ENCODE measurements at regions not wholly inside any gene's neighbourhood (a gene's known extent, or its start where the extent isn't known, plus 50 kb on each side); places are given as distances from the start of the nearest gene placed in this dataset.

DNA sequence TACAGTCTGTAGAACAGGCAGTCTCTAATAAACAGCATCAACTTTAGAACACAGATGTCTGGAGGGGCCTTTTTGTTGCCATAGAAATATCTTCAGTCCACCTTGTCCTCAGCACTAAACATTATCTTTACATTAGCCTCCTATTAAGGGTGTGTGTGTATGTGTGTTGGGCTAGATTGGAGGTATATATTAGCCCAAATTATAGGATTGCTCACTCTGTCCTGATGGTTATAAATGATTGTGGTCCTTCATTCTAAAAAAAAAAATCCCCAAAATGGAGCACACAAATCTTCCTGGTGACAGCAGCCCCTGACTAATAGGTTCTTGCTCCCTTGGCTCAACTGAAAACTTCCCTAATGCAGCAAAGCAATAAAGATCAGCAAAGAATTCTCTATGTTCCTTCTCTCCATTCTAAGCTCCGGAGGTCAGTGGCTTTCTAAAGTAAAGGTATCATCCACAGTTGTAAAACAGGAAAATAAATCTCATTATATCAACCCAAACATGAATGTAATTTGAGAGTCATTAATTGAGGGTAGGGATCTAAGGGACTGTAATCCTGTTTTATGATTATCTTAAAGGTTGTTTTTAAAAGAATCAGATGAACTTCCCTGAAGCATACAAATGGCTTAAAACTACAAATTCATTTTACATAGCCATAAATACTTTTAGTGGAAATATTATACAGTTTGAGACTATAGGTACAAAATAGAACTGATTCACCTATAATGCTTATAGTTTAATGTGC lies 232.7 kb downstream of the KLF12 start:
- TF ChIP-seq, protein P1, sequence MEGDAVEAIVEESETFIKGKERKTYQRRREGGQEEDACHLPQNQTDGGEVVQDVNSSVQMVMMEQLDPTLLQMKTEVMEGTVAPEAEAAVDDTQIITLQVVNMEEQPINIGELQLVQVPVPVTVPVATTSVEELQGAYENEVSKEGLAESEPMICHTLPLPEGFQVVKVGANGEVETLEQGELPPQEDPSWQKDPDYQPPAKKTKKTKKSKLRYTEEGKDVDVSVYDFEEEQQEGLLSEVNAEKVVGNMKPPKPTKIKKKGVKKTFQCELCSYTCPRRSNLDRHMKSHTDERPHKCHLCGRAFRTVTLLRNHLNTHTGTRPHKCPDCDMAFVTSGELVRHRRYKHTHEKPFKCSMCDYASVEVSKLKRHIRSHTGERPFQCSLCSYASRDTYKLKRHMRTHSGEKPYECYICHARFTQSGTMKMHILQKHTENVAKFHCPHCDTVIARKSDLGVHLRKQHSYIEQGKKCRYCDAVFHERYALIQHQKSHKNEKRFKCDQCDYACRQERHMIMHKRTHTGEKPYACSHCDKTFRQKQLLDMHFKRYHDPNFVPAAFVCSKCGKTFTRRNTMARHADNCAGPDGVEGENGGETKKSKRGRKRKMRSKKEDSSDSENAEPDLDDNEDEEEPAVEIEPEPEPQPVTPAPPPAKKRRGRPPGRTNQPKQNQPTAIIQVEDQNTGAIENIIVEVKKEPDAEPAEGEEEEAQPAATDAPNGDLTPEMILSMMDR (IDR thresholded peaks at IDR 0.05; ENCODE audit: insufficient read depth, low read depth, low read length, missing control alignments) = no peak
- DNase-seq (ENCODE audit: low read depth) = no peak
- no peak overlapping the region for H3K4me3 ChIP-seq (ENCODE audit: low read depth, low read length)

DNA sequence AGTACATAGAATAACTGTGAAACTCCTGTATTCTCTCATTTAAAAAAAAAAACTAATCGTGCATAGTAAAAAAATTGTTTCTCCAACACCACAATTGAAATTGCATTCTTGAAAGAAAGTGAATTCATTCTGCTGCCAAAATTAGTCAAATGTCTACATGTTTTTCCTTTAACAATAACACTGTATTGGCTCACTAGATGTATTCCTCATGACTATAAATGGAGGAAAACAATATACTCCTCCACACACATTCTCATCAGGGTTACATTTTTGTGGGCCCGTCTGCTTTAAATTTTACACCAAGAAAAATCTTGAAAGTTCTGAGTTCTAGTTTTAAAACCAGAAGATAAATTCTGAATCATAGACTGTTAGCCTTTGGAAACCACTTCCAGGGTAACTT lies 233.6 kb downstream of the KLF12 start:
- no peak overlapping the region for H3K4me3 ChIP-seq (ENCODE audit: low read depth, low read length)
- DNase-seq (ENCODE audit: low read depth) = no peak
- TF ChIP-seq, protein P1 (IDR thresholded peaks at IDR 0.05; ENCODE audit: insufficient read depth, low read depth, low read length, missing control alignments) = no peak

DNA sequence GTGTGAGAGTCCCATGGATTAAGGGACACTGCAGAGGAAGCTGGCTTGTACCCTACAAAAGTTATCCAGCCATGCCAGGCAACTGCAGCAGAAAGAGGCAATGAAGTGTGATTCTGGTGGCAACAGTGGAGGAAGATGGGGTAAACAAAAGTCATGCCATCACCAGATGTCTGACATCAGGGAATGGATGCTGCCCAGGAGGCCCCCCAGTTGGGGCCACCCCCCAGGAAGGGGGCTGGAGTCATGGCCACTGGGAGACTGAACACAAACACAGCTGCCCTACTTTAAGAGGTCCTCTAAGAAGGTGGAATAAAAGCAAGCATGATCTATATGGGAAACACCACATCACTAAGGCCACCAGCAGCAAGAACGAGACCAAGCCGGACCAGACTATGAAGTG lies 235.3 kb downstream of the KLF12 start:
- DNase-seq (ENCODE audit: low read depth) = no peak
- H3K4me3 ChIP-seq (ENCODE audit: low read depth, low read length) = no peak overlapping the region
- TF ChIP-seq, protein P1 (IDR thresholded peaks at IDR 0.05; ENCODE audit: insufficient read depth, low read depth, low read length, missing control alignments) = no peak

DNA sequence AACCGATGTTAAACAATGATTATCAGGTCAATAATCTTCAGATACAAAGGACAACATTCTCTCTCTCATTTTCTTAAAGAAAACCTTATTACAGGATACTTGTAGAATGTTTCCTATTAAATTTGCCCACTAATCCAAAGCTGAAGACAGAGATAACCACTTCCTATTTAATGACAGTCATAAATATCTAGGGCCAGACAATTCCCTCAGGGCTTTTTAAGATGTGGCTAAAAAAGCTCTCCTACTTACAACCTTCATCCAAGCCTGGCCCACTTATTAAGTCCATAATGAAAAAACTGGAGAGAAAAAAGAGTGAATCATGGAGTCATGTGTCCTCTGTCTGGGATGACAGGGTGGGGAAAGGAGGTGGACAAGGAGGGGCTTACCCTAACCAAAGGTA lies 235.9 kb downstream of the KLF12 start:
- TF ChIP-seq, protein P1 (IDR thresholded peaks at IDR 0.05; ENCODE audit: insufficient read depth, low read depth, low read length, missing control alignments) = no peak

DNA sequence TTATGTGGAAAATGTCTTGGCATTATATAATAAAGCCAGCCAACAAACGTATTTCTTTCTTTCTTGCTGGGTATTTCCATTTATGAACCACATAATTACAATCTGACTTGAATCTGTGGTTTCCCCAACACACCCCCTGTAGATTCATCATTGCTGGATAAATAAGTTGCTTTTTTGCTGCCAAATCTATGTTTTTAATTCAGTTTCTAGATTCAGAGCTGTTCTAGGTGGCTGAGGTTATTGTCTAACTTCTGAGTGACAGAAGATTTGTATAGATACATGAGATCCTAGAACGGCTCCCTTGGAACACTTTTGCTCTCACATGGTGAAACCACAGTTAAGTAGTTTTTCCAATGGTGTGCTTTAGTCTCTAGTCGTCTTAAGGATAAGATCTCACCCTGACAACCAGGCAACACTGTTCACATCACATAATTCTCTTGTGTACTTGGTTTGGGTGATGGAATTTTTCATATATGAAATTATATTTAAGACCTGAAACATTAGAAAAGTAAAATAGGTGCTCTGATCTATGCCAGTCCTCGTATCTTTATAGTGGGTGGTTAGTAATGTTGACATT lies 239.1 kb downstream of the KLF12 start:
- DNase-seq (ENCODE audit: low read depth) = no peak
- TF ChIP-seq, protein P1 (IDR thresholded peaks at IDR 0.05; ENCODE audit: insufficient read depth, low read depth, low read length, missing control alignments) = no peak
- no peak overlapping the region for H3K4me3 ChIP-seq (ENCODE audit: low read depth, low read length)

More for the DNA sequence above, 235.9 kb downstream of the KLF12 start:
- no peak for DNase-seq (ENCODE audit: low read depth)
- H3K4me3 ChIP-seq (ENCODE audit: low read depth, low read length) = no peak overlapping the region

DNA sequence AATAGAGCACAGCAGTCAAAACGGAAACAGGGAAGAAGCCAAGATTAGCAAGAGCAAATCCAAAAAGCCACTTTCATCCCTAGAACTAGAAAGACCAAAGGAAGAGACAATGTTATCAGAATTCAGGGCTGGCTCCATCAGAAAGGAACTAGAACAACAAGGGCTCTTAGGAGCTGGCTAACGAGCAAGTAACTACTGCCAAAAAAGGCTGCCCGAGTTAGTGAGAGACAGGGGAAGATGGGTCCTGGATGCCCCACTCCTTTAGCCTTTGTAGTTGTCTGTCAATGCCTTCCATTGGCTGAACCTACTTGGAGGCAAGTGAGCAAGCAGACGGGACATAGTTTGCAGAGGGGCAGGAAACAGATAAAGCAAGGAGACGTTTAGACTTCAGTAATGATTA lies 240.4 kb downstream of the KLF12 start:
- no peak overlapping the region for H3K4me3 ChIP-seq (ENCODE audit: low read depth, low read length)
- TF ChIP-seq, protein P1 (IDR thresholded peaks at IDR 0.05; ENCODE audit: insufficient read depth, low read depth, low read length, missing control alignments) = no peak
- DNase-seq (ENCODE audit: low read depth) = no peak

All from GM12865 (cell line).